ENCODE measurements at regions not wholly inside any gene's neighbourhood (a gene's known extent, or its start where the extent isn't known, plus 50 kb on each side); places are given as distances from the start of the nearest gene placed in this dataset.

GRCh38 chr13:76009267-76009890 lies 373.2 kb downstream of the LMO7 start:
- Histone ChIP-seq H3K4me3 (no peak overlapping the region), H3K36me3 (no peaks in the 10 kb centered on the region), H3K9me3 (no peaks in the 10 kb centered on the region), H3K27me3 (no peaks in the 10 kb centered on the region), H3K27ac (no peak overlapping the region), H3K4me1 (peaks cover 0 to 13% (median 2%) of the 10 kb centered on the region in 3 donors)
- ATAC-seq = no peak
- peak; percentile 29 for TF ChIP-seq POLR2AphosphoS5 (IDR thresholded peaks at IDR 0.05)
- TF ChIP-seq POLR2A (IDR thresholded peaks at IDR 0.05) = no peak
- no peak for TF ChIP-seq CTCF (IDR thresholded peaks at IDR 0.05)
- no peak for TF ChIP-seq EP300 (IDR thresholded peaks at IDR 0.05)
- 40 to 53% methylated on average over 2 of the region's 2 CpGs for WGBS, 2 donors (ENCODE audit: low coverage in 1 of 2)

DNA sequence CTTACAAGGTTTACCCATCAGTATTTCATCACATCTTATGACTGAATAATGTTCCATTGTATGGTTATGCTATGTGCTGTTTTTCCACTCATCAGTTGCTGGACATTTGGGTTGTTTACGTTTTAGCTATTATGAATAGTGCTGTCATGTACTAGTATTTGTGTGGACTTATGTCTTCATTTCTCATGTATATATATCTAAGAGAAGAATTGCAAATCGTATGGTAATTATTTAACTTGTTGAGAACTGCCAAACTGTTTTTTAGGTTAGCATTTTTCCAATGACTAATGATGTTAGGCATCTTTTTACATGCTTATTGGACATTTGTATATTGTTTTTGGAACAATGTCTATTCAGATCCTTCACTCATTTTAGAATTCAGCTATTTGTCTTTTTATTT lies 368.3 kb downstream of the LMO7 start:
- 72 to 87% methylated on average over 2 of the region's 2 CpGs for WGBS, 2 donors (ENCODE audit: low coverage in 1 of 2)
- Histone ChIP-seq H3K4me3 (no peak overlapping the region), H3K27ac (no peak overlapping the region), H3K4me1 (no peaks in the 10 kb centered on the region), H3K36me3 (no peaks in the 10 kb centered on the region), H3K27me3 (no peaks in the 10 kb centered on the region), H3K9me3 (no peaks in the 10 kb centered on the region)
- TF ChIP-seq EP300 (IDR thresholded peaks at IDR 0.05) (no peak), POLR2AphosphoS5 (IDR thresholded peaks at IDR 0.05) (no peak), CTCF (IDR thresholded peaks at IDR 0.05) (no peak), POLR2A (IDR thresholded peaks at IDR 0.05) (no peak)
- ATAC-seq = no peak

GRCh38 chr13:76000131-76000530 lies 364.0 kb downstream of the LMO7 start:
- WGBS, 2 donors (ENCODE audit: low coverage in 1 of 2) = 36 to 90% methylated on average over 1 of the region's 1 CpG
- no peaks in the 10 kb centered on the region for H3K36me3 ChIP-seq
- no peak for TF ChIP-seq CTCF (IDR thresholded peaks at IDR 0.05)
- no peak for TF ChIP-seq POLR2AphosphoS5 (IDR thresholded peaks at IDR 0.05)
- no peak for TF ChIP-seq POLR2A (IDR thresholded peaks at IDR 0.05)
- no peak for TF ChIP-seq EP300 (IDR thresholded peaks at IDR 0.05)
- no peak overlapping the region for H3K27ac ChIP-seq
- no peak overlapping the region for H3K4me3 ChIP-seq
- no peaks in the 10 kb centered on the region for H3K27me3 ChIP-seq
- no peak for ATAC-seq
- H3K4me1 ChIP-seq = no peaks in the 10 kb centered on the region
- H3K9me3 ChIP-seq = no peaks in the 10 kb centered on the region

DNA sequence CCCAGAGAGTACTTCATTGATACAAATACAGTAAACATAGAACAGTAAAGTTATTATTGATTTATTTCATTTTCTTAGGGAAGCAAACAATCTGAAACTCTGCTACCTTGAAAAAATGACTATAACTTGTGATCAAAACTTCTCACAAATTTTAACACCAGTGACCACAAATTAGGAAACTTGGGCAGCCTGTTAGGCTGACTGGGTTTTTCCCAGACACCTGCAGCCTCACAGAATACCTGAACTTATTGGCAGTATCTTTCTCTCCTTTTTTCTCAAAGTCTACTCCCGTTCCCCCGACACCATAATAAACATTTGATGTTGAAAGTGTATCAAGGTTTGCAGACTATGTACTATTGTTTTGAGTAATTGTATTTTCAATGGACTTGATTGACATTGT lies 360.5 kb downstream of the LMO7 start:
- H3K4me1 ChIP-seq = no peaks in the 10 kb centered on the region
- no peak for TF ChIP-seq CTCF (IDR thresholded peaks at IDR 0.05)
- TF ChIP-seq POLR2AphosphoS5 (IDR thresholded peaks at IDR 0.05) = no peak
- no peak overlapping the region for H3K4me3 ChIP-seq
- H3K27ac ChIP-seq = no peak overlapping the region
- no peaks in the 10 kb centered on the region for H3K27me3 ChIP-seq
- no peaks in the 10 kb centered on the region for H3K9me3 ChIP-seq
- H3K36me3 ChIP-seq = no peaks in the 10 kb centered on the region
- ATAC-seq = no peak
- 93 to 95% methylated on average over 2 of the region's 2 CpGs for WGBS, 2 donors (ENCODE audit: low coverage in 1 of 2)

DNA sequence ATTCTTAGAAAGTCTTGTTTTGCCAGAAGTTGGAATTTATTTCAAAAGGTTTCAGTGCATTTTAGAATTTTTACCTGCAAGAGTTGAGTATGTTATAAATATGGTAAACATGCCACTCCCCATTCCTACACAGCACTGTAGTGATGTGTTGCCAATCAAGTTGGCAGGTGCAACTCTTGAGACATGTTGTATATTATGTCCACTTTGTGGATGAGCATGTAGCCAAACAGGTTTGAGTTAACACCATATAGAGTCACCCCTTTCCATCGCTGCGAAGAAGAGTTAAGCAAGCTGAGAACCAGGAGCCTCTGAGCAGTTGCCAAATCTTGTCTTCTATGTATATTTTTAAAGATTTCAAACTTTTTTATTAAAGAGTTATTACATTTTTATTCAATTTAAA lies 359.8 kb downstream of the LMO7 start:
- WGBS, 2 donors (ENCODE audit: low coverage in 1 of 2) = 100% methylated on average over 2 of the region's 2 CpGs
- no peak for ATAC-seq
- TF ChIP-seq CTCF (IDR thresholded peaks at IDR 0.05) = no peak

More for the DNA sequence above, 359.8 kb downstream of the LMO7 start:
- Histone ChIP-seq H3K9me3 (no peaks in the 10 kb centered on the region), H3K4me3 (no peak overlapping the region), H3K27me3 (no peaks in the 10 kb centered on the region), H3K27ac (no peak overlapping the region), H3K4me1 (no peaks in the 10 kb centered on the region), H3K36me3 (no peaks in the 10 kb centered on the region)
